ENCODE measurements at regions not wholly inside any gene's neighbourhood (a gene's known extent, or its start where the extent isn't known, plus 50 kb on each side); places are given as distances from the start of the nearest gene placed in this dataset.

DNA sequence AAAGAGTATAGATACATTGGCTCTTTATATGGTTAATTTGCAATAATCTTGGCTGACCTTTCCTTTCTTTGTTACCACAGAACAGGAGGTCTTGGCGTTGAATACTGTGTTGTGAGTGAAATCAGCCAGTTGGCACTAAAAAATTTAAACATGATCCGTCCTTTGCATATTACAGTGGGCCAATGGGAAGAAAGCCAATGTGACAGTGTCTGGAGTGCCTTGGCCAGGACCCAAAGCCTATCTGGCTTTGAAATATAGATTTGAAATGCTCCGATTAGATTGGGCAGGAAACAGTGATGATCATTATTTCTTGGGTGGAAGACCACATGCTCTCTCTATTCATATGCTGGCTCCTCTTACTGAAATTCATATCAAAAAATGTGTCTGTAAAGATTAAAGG lies 339.6 kb upstream of the ANO3 start:
- Mint-ChIP-seq H3K36me3 (no peaks in the 10 kb centered on the region), H3K4me3 (no peak overlapping the region), H3K4me1 (ENCODE audit: unreplicated experiment) (no peaks in the 10 kb centered on the region), H3K27me3 (no peaks in the 10 kb centered on the region), H3K9me3 (no peaks in the 10 kb centered on the region), H3K27ac (no peak overlapping the region)
- TF ChIP-seq, protein P1, sequence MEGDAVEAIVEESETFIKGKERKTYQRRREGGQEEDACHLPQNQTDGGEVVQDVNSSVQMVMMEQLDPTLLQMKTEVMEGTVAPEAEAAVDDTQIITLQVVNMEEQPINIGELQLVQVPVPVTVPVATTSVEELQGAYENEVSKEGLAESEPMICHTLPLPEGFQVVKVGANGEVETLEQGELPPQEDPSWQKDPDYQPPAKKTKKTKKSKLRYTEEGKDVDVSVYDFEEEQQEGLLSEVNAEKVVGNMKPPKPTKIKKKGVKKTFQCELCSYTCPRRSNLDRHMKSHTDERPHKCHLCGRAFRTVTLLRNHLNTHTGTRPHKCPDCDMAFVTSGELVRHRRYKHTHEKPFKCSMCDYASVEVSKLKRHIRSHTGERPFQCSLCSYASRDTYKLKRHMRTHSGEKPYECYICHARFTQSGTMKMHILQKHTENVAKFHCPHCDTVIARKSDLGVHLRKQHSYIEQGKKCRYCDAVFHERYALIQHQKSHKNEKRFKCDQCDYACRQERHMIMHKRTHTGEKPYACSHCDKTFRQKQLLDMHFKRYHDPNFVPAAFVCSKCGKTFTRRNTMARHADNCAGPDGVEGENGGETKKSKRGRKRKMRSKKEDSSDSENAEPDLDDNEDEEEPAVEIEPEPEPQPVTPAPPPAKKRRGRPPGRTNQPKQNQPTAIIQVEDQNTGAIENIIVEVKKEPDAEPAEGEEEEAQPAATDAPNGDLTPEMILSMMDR (conservative IDR thresholded peaks at IDR 0.05): no peak
- no peak for DNase-seq (ENCODE audit: extremely low spot score, unreplicated experiment)

DNA sequence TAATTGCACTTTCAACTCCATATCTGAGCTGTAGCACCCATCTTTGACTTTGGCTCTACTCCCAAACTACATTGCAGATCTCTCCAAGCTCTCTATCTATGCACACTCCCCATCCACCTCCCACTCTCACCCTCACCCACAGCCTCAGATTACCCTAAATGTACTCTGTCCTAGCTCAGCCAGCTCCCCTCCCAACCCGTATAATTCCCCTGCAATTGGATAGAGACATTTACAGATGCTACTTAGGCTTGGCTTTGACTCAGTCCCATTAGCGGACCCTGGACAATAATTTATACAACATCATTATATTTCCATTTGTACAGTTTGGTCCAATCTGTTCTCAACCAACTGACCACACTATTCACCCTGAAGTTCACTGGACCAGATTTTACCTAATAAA lies 338.9 kb upstream of the ANO3 start:
- H3K4me1 Mint-ChIP-seq (ENCODE audit: unreplicated experiment): no peaks in the 10 kb centered on the region
- no peak overlapping the region for H3K4me3 Mint-ChIP-seq
- TF ChIP-seq, protein P1 (conservative IDR thresholded peaks at IDR 0.05): no peak
- H3K27me3 Mint-ChIP-seq: no peaks in the 10 kb centered on the region
- H3K9me3 Mint-ChIP-seq: no peaks in the 10 kb centered on the region
- no peak overlapping the region for H3K27ac Mint-ChIP-seq
- H3K36me3 Mint-ChIP-seq: no peaks in the 10 kb centered on the region
- DNase-seq (ENCODE audit: extremely low spot score, unreplicated experiment): no peak

DNA sequence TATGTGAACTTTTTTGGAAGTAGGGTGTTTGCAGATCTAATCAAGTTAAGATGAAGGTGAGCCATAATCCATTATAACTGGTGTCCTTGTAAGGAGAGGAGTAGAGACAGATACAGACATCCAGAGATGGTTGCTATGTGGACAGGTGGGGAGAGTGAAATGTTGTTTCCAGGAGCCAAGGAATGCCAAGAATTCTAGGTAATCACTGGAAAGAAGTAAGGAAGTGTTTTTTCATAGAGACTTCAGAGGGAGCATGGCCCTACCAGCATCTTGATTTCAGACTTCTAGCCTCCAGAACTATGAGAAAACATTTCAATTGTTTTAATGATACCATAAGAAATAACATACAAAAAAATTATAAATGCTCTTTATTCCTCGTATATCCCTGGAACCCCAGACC lies 320.5 kb upstream of the ANO3 start:
- Mint-ChIP-seq H3K36me3 (no peaks in the 10 kb centered on the region), H3K4me1 (ENCODE audit: unreplicated experiment) (no peaks in the 10 kb centered on the region), H3K9me3 (no peaks in the 10 kb centered on the region), H3K27me3 (no peaks in the 10 kb centered on the region), H3K27ac (peak overlapping the region; percentile 8), H3K4me3 (no peak overlapping the region)
- TF ChIP-seq, protein P1 (conservative IDR thresholded peaks at IDR 0.05): no peak
- no peak for DNase-seq (ENCODE audit: extremely low spot score, unreplicated experiment)

DNA sequence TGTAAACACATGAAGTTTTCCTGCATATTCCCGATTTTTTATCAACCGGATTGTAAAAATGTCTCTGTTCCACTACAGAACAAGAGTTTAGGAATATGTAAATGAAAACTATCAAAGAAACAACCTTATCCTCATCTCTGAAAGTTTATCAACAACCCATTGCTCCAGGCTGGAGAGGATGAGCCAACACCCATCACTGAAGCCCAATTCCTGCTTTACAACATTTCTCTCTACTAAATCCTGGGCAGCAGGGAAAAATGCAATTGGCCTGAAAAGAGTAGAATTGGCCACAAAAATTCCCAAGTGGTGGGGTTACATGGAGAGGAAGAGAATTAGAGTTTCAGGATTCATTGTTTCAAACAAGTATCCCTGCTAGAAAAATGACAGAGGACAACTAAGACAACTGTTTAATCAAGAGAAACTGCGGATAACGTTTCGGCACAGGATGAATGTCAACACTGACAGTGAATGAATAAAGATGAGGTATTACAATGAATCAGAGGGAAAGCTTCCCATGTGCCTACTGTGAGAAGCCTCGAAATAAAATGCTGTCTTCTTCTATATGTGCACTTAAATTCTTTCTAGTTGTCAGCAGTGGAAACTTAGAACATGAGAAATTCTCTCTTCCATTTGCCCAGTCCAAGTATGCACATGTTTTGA lies 317.3 kb upstream of the ANO3 start:
- H3K27me3 Mint-ChIP-seq: no peaks in the 10 kb centered on the region
- H3K36me3 Mint-ChIP-seq: no peaks in the 10 kb centered on the region
- no peaks in the 10 kb centered on the region for H3K9me3 Mint-ChIP-seq
- TF ChIP-seq, protein P1 (conservative IDR thresholded peaks at IDR 0.05): no peak
- DNase-seq (ENCODE audit: extremely low spot score, unreplicated experiment): no peak
- no peak overlapping the region for H3K27ac Mint-ChIP-seq
- H3K4me1 Mint-ChIP-seq (ENCODE audit: unreplicated experiment): no peaks in the 10 kb centered on the region
- no peak overlapping the region for H3K4me3 Mint-ChIP-seq

DNA sequence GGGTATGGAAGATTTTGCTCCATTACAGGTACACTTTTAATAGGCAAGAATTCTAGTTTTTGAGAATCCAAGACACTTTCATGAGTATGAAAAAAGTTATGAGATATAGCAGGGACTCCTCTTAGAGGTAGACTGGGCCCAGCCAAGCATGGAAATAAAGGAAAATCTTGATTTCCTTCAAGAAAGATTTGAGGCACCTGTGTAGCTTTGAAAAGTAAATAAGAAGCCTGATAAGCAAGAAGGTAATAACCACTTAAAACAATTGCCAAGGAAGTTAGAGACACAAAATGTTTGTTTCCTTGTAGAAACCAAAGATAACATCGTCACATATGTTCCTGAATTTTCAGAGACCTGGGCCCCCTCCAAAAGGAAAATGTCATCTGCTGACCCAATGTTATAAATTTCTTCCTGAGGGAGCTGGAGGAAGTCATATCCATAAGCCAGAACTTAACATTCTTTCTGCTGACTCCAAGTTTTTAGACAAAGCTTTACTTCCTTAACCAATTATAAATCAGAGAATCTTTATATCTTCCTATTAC lies 314.5 kb upstream of the ANO3 start:
- no peaks in the 10 kb centered on the region for H3K4me1 Mint-ChIP-seq (ENCODE audit: unreplicated experiment)
- TF ChIP-seq, protein P1 (conservative IDR thresholded peaks at IDR 0.05): no peak
- no peaks in the 10 kb centered on the region for H3K27me3 Mint-ChIP-seq
- H3K4me3 Mint-ChIP-seq: no peak overlapping the region
- H3K36me3 Mint-ChIP-seq: no peaks in the 10 kb centered on the region
- H3K27ac Mint-ChIP-seq: no peak overlapping the region
- no peak for DNase-seq (ENCODE audit: extremely low spot score, unreplicated experiment)
- no peaks in the 10 kb centered on the region for H3K9me3 Mint-ChIP-seq

All from type B pancreatic cell (in vitro differentiated cells).